ENCODE measurements at regions not wholly inside any gene's neighbourhood (a gene's known extent, or its start where the extent isn't known, plus 50 kb on each side); places are given as distances from the start of the nearest gene placed in this dataset.

DNA sequence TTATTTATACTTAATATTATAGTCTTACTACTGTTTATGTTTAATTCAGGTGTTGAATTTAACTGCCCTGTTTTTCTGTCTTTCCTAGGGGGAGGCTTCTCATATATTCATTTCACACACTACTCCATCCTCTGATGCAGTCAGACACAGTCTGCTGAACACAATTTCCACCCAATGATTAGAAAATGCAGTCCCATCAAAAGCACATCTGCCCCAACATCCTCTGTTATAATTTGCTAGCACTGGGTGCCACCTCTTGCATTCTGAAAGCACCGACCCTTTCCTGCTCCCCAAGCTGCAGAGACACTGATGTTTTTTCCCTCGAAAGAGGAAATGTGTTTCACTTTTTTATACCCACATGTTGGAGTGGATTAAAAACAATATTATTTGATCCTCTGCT lies 474.7 kb downstream of the PID1 start:
- Histone ChIP-seq H3K27ac (no peak overlapping the region), H3K4me1 (no peaks in the 10 kb centered on the region), H3K9me3 (no peaks in the 10 kb centered on the region), H3K36me3 (no peaks in the 10 kb centered on the region), H3K27me3 (no peaks in the 10 kb centered on the region), H3K4me3 (no peak overlapping the region)
- DNase-seq = no peak
- intact Hi-C loops (cut with DNase I; ENCODE audit: low total_unique reads) = no loop called here
- in situ Hi-C loops (cut with MboI; ENCODE audit: low sequenced_read_pairs in 4 of 4) = no loop called here
- TF ChIP-seq, protein P1, sequence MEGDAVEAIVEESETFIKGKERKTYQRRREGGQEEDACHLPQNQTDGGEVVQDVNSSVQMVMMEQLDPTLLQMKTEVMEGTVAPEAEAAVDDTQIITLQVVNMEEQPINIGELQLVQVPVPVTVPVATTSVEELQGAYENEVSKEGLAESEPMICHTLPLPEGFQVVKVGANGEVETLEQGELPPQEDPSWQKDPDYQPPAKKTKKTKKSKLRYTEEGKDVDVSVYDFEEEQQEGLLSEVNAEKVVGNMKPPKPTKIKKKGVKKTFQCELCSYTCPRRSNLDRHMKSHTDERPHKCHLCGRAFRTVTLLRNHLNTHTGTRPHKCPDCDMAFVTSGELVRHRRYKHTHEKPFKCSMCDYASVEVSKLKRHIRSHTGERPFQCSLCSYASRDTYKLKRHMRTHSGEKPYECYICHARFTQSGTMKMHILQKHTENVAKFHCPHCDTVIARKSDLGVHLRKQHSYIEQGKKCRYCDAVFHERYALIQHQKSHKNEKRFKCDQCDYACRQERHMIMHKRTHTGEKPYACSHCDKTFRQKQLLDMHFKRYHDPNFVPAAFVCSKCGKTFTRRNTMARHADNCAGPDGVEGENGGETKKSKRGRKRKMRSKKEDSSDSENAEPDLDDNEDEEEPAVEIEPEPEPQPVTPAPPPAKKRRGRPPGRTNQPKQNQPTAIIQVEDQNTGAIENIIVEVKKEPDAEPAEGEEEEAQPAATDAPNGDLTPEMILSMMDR (IDR thresholded peaks at IDR 0.05 in 4 of 5, conservative IDR thresholded peaks at IDR 0.05 in 1 of 5) = no peak
- TF ChIP-seq POLR2A (IDR thresholded peaks at IDR 0.05) = no peak
- no peak for ATAC-seq

DNA sequence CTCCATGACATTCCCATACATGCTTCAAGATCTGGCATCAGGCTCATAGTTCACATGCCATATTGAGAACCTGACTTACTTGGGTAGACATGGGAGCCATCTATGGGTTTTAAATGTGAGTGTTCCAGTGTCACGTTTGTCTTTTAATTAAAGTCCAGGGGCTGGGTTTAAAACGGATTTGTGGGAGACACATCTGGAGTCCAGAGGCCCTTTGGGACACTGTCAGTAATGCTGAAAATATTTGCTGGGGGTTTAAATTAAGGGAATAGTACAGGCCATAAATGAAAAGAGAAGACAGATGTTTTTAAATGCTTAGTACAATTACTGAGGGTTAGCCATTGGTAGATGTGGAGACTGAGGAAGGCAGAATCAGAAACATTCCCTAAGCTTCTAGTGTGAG lies 478.0 kb downstream of the PID1 start:
- no peaks in the 10 kb centered on the region for H3K27me3 ChIP-seq
- H3K4me3 ChIP-seq = no peak overlapping the region
- no peak overlapping the region for H3K27ac ChIP-seq
- intact Hi-C loops (cut with DNase I; ENCODE audit: low total_unique reads) = no loop called here
- no peak for ATAC-seq
- H3K9me3 ChIP-seq = no peaks in the 10 kb centered on the region
- H3K36me3 ChIP-seq = no peaks in the 10 kb centered on the region
- in situ Hi-C loops (cut with MboI; ENCODE audit: low sequenced_read_pairs in 4 of 4) = no loop called here
- TF ChIP-seq, protein P1 (IDR thresholded peaks at IDR 0.05 in 4 of 5, conservative IDR thresholded peaks at IDR 0.05 in 1 of 5) = no peak
- no peak for TF ChIP-seq POLR2A (IDR thresholded peaks at IDR 0.05)
- H3K4me1 ChIP-seq = no peaks in the 10 kb centered on the region
- no peak for DNase-seq

DNA sequence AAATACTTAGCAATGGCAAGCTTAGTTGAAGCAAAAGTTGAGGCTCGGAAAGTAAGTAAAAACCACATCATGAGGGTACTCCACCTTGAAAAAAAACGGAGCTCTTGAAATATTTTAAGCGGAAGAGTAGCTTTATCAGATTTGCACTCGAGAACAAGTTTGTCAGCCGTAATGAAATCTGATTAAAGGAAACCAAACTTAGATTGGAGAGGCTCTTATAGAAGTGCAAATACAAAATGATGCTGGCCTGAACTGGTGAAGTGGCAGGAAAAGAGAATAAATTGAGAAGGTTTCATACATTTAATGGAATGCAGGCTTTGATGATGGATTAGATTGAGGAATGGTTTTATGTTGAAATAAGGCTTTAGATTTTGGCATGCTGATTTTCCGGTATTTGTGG lies 484.2 kb downstream of the PID1 start:
- Histone ChIP-seq H3K27me3 (no peaks in the 10 kb centered on the region), H3K36me3 (no peaks in the 10 kb centered on the region), H3K4me1 (no peaks in the 10 kb centered on the region), H3K27ac (no peak overlapping the region), H3K4me3 (no peak overlapping the region), H3K9me3 (no peaks in the 10 kb centered on the region)
- DNase-seq (no peak), ATAC-seq (no peak)
- in situ Hi-C loops (cut with MboI; ENCODE audit: low sequenced_read_pairs in 4 of 4) = no loop called here
- intact Hi-C loops (cut with DNase I; ENCODE audit: low total_unique reads) = loop anchor here (10.0 kb wide), 1 partner anchor 48 kb away; no protein-coding TSS in a partner anchor
- TF ChIP-seq POLR2A (IDR thresholded peaks at IDR 0.05) = no peak
- TF ChIP-seq, protein P1 (IDR thresholded peaks at IDR 0.05 in 4 of 5, conservative IDR thresholded peaks at IDR 0.05 in 1 of 5) = no peak

DNA sequence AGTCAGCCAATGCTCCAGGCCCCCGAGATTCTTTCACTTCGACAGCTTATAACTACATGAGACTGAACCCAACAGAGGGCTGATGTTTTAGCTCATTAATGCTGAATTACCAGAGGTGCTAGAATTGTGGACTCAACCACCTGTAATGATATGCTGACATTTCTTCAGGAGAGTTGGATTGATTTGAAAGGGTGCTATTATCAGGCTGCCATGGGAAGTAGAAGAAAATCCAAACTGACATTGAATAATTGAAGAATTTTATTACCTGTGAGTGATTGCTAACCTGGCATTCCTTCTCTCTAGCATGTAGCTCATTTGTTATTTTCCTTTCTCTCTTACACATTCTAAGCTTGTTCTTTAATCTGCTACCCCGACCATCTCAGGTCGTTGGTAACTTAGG lies 488.8 kb downstream of the PID1 start:
- DNase-seq = no peak
- ATAC-seq = no peak
- H3K36me3 ChIP-seq = no peaks in the 10 kb centered on the region
- no peaks in the 10 kb centered on the region for H3K4me1 ChIP-seq
- H3K9me3 ChIP-seq = no peaks in the 10 kb centered on the region
- H3K27ac ChIP-seq = no peak overlapping the region
- no peak overlapping the region for H3K4me3 ChIP-seq
- no peaks in the 10 kb centered on the region for H3K27me3 ChIP-seq
- TF ChIP-seq, protein P1 (IDR thresholded peaks at IDR 0.05 in 4 of 5, conservative IDR thresholded peaks at IDR 0.05 in 1 of 5) = no peak
- no peak for TF ChIP-seq POLR2A (IDR thresholded peaks at IDR 0.05)
- in situ Hi-C loops (cut with MboI; ENCODE audit: low sequenced_read_pairs in 4 of 4) (no loop called here), intact Hi-C loops (cut with DNase I; ENCODE audit: low total_unique reads) (loop anchor here (10.0 kb wide), 1 partner anchor 53 kb away; no protein-coding TSS in a partner anchor)

DNA sequence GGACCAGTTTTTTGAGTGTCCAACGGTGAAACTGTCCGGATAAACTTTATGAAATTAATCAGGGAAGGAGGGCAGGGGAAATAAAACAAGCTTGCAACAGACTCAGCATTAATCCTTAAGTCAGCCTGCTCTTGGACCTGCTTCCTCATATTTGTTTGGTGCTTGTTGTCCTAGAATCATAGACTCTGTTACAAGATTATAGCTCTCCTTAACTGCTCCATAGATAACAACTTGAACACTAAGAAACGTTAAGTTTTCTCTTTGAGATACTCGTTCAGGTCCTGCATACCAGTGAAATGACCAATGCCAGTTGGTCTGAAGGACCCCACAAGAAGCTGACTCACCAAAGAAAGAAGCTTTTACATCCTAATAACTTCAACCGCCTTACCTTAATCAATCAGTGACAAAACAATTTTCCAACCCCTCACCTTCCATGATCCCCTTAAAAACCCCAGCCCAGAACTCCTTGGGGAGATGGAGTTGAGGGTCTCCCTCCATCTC lies 493.2 kb downstream of the PID1 start:
- no peaks in the 10 kb centered on the region for H3K36me3 ChIP-seq
- in situ Hi-C loops (cut with MboI; ENCODE audit: low sequenced_read_pairs in 4 of 4) = no loop called here
- no peak for ATAC-seq

More for the DNA sequence above, 493.2 kb downstream of the PID1 start:
- no peak for DNase-seq
- TF ChIP-seq POLR2A (IDR thresholded peaks at IDR 0.05) = no peak
- Histone ChIP-seq H3K27ac (no peak overlapping the region), H3K9me3 (no peaks in the 10 kb centered on the region), H3K4me3 (no peak overlapping the region), H3K27me3 (no peaks in the 10 kb centered on the region), H3K4me1 (no peaks in the 10 kb centered on the region)
- intact Hi-C loops (cut with DNase I; ENCODE audit: low total_unique reads) = no loop called here
